Prostate gland (tissue), 1 donor: ENCODE measurements at regions not wholly inside any gene's neighbourhood (a gene's known extent, or its start where the extent isn't known, plus 50 kb on each side); places are given as distances from the start of the nearest gene placed in this dataset.

Experiments
- POLR2A ChIP-seq: fragments of 450-650 bp; IDR thresholded peaks from one replicate; pipeline ENCODE4 v1.6.1; 2016; ENCODE audit warnings: antibody characterized with exemption, mild to moderate bottlenecking
- POLR2AphosphoS5 ChIP-seq: sonication (generic); formaldehyde crosslinking; IDR thresholded peaks from one replicate; pipeline ENCODE4 v1.6.1; 2017; ENCODE audit warnings: antibody characterized with exemption

GRCh38 chr2:18971628-18972027 is 382.3 kb upstream of the NT5C1B start:
- TF ChIP-seq POLR2A (no peak), POLR2AphosphoS5 (no peak)
